SH-SY5Y (cell line): ENCODE measurements at regions not wholly inside any gene's neighbourhood (a gene's known extent, or its start where the extent isn't known, plus 50 kb on each side); places are given as distances from the start of the nearest gene placed in this dataset.

Experiments used
- GATA2 ChIP-seq: IDR thresholded peaks from 2 replicates; pipeline ENCODE4 v1.6.1; 2011; ENCODE audit warnings: mild to moderate bottlenecking, low read depth, low read length
- GATA3 ChIP-seq: IDR thresholded peaks from 2 replicates; pipeline ENCODE4 v1.6.1; 2011; ENCODE audit warnings: low read depth, mild to moderate bottlenecking, low read length, moderate library complexity

DNA sequence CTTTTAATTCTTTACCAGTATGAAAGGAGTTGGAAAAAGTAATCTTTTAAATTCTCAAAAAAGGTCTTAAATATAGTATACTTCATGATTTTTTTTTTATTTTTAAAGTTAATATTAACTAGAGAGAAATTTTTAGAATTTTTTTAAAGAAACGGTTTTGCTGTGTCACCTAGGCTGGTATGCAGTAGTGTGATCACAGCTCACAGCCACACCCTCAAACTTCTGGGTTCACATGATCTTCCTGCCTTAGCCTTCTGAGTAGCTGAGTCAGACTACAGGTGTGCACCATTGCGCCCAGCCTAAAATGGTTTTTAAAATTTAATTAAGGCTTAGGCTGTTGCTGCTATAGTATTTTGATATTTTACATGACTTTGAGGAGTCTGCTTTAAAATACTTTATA, 52.4 kb downstream of the TLCD4 start:
- no peak for TF ChIP-seq GATA2
- TF ChIP-seq GATA3: no peak
